ENCODE measurements at regions not wholly inside any gene's neighbourhood (a gene's known extent, or its start where the extent isn't known, plus 50 kb on each side); places are given as distances from the start of the nearest gene placed in this dataset.

- TF ChIP-seq POLR2A (IDR thresholded peaks at IDR 0.05): no peak
- TF ChIP-seq CTCF (IDR thresholded peaks at IDR 0.05): no peak
- no peak for TF ChIP-seq POLR2AphosphoS5 (IDR thresholded peaks at IDR 0.05)
These were observed 184.2 kb downstream of the COPRS start for GRCh38 chr17:31674717-31675349.
